Activated CD4-positive, alpha-beta T cell treated with anti-CD3 and anti-CD28 coated beads for 36 hours (primary cell): ENCODE measurements at regions not wholly inside any gene's neighbourhood (a gene's known extent, or its start where the extent isn't known, plus 50 kb on each side); places are given as distances from the start of the nearest gene placed in this dataset.

ENCODE experiments used
- ATAC-seq: fragments of 200-7000 bp; cut with Tn5 transposase; one replicate; pipeline ENCODE4 v1.10.0; 2021; ENCODE audit warnings: mild to moderate bottlenecking, moderate library complexity
- CTCF ChIA-PET: fragments of 350-600 bp; sonication (Branson Sonifier 250); formaldehyde crosslinking; loops from one replicate; lab custom pipeline; 2021; ENCODE audit warnings: antibody characterized with exemption; lab: Charles Lee
- POLR2A ChIA-PET: fragments of 350-600 bp; sonication (Branson Sonifier 250); formaldehyde crosslinking; loops from one replicate; lab custom pipeline; 2021; ENCODE audit warnings: antibody characterized with exemption, inconsistent platforms; lab: Charles Lee
- DNase-seq: peaks from one replicate; pipeline ENCODE4 v3.0.0-alpha.2; 2020
- H3K27ac Mint-ChIP-seq: one replicate; pipeline ENCODE4 v1.8.0; 2021; ENCODE audit warnings: mixed read lengths
- H3K27me3 Mint-ChIP-seq: one replicate; pipeline ENCODE4 v1.8.0; 2021; ENCODE audit warnings: mixed read lengths
- H3K36me3 Mint-ChIP-seq: one replicate; pipeline ENCODE4 v1.8.0; 2021; ENCODE audit warnings: low read depth, mixed read lengths
- H3K4me1 Mint-ChIP-seq: one replicate; pipeline ENCODE4 v1.8.0; 2021; ENCODE audit warnings: mixed read lengths
- H3K4me3 Mint-ChIP-seq: one replicate; pipeline ENCODE4 v1.8.0; 2021; ENCODE audit warnings: mild to moderate bottlenecking, moderate library complexity, mixed read lengths
- H3K9me3 Mint-ChIP-seq: one replicate; pipeline ENCODE4 v1.8.0; 2021; ENCODE audit warnings: low read depth, mixed read lengths
- intact Hi-C, 2 experiments: fragments of 100-400 bp; cut with DNase I in 1 of 2; cut with micrococcal nuclease in 1 of 2; formaldehyde crosslinking; loops; one replicate each; pipeline versions ENCODE4 v1.14.2 to v1.15.1; 2022 to 2024; cut with DNase I, micrococcal nuclease

DNA sequence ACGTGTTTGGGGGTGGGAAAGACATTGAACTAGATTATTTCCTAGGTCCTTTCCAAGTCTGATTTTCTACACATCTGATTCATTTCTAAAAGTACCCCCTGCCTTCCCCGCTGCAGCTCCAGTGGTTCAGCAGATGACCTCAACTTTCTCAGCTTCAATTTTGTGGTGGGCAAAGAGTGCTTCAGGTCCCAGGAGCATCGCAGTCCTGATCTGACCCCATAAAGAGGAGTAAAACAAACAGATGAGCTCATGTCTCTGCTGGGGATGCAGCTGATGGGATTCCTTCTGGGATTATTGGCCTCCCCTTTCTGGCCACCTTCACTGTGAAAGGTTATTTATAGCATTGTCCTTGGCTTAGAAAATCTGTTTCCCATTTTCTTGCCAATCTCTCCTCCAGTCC, 337.0 kb upstream of the PLXNA2 start:
- Mint-ChIP-seq H3K36me3 (no peaks in the 10 kb centered on the region), H3K4me3 (no peak overlapping the region), H3K27me3 (peaks cover 7% of the 10 kb centered on the region), H3K27ac (no peak overlapping the region), H3K9me3 (no peaks in the 10 kb centered on the region), H3K4me1 (no peaks in the 10 kb centered on the region)
- ChIA-PET CTCF (interaction anchor here (0.6 to 2.0 kb wide), 2 partner anchors 10 to 1349 kb away, joined by 3 to 4 read pairs; no protein-coding TSS in a partner anchor), POLR2A (no interaction called here)
- intact Hi-C loops: no loop called here
- ATAC-seq: no peak
- DNase-seq: no peak

DNA sequence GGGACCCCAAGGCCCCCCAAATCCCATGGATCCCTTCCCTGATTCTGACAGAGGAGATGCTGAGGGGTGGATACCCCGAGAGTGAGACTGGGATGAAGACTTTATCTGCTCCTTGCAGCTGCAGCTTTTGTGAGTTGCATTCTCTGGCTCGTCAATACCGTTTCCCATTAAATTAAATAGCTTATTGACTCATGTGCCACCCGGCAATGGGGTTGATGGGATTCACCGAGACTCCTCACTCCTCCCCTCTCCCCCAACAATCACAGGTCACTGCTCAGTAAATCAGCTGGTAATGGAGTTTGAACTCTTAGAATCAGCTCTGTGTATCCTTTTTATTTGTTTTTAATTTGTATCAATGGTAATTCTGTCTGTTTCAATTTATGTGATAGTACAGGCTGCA, 337.5 kb upstream of the PLXNA2 start:
- no peaks in the 10 kb centered on the region for H3K9me3 Mint-ChIP-seq
- no peak overlapping the region for H3K4me3 Mint-ChIP-seq
- intact Hi-C loops: no loop called here
- H3K4me1 Mint-ChIP-seq: no peaks in the 10 kb centered on the region
- H3K27me3 Mint-ChIP-seq: peaks cover 5% of the 10 kb centered on the region
- ATAC-seq (no peak), DNase-seq (no peak)
- POLR2A ChIA-PET: no interaction called here
- no peaks in the 10 kb centered on the region for H3K36me3 Mint-ChIP-seq
- no peak overlapping the region for H3K27ac Mint-ChIP-seq
- CTCF ChIA-PET: interaction anchor here (0.6 to 2.0 kb wide), 3 partner anchors 11 to 491 kb away, joined by 3 to 4 read pairs (median 3); no protein-coding TSS in a partner anchor

- DNase-seq: no peak
- H3K4me3 Mint-ChIP-seq: no peak overlapping the region
- intact Hi-C loops: no loop called here
- ChIA-PET CTCF (interaction anchor here (0.6 kb wide), 1 partner anchor 9 kb away, joined by 3 read pairs; no protein-coding TSS in a partner anchor), POLR2A (no interaction called here)
- no peak for ATAC-seq
- H3K4me1 Mint-ChIP-seq: no peaks in the 10 kb centered on the region
- peaks cover 3% of the 10 kb centered on the region for H3K27me3 Mint-ChIP-seq
- H3K36me3 Mint-ChIP-seq: no peaks in the 10 kb centered on the region
- no peak overlapping the region for H3K27ac Mint-ChIP-seq
- H3K9me3 Mint-ChIP-seq: no peaks in the 10 kb centered on the region
Observed at GRCh38 chr1:208584167-208584755, 340.1 kb upstream of the PLXNA2 start.

- no peak for ATAC-seq
- Mint-ChIP-seq H3K9me3 (no peaks in the 10 kb centered on the region), H3K27ac (no peak overlapping the region), H3K4me3 (no peak overlapping the region), H3K27me3 (peaks cover 9% of the 10 kb centered on the region), H3K36me3 (no peaks in the 10 kb centered on the region), H3K4me1 (no peaks in the 10 kb centered on the region)
- intact Hi-C loops: no loop called here
- DNase-seq: no peak
- POLR2A ChIA-PET: no interaction called here
- CTCF ChIA-PET: no interaction called here
Observed at GRCh38 chr1:208587110-208587509, 342.9 kb upstream of the PLXNA2 start.

DNA sequence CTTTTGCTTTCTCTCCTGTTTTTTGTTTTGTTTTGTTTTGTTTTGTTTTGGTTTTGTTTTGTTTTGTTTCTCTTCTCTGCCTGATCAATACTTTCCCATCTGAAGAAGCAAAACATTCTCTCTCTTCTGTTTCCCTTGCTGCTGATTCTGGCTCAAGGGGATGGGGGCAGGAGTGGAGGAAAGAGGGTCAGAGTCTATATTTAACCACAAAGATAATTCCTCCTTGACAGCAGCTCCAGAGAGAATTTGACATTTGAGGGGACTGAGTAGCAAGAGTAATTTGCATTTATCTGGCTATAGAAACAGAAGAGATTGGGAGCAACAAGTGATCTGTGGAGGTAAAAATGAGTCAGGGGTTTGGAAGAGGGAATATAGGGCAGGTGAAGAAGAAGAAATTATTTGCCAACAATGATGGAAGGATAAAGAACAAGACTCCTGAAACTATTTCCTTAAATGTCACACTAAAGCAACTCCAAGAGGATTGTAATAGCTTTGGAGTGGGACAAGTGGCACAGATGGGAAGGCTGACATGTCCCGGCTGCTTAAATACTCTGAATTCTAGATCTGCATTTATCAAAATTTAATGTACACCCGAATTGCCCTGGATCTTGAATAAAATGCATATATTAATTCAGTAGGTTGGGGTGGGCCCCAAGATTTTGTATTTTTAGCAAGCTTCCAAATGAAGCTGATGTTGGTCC, 349.3 kb upstream of the PLXNA2 start:
- intact Hi-C loops: no loop called here
- CTCF ChIA-PET: interaction anchor here (1.0 kb wide), 1 partner anchor 9 kb away, joined by 3 read pairs; no protein-coding TSS in a partner anchor
- no peaks in the 10 kb centered on the region for H3K9me3 Mint-ChIP-seq
- H3K4me3 Mint-ChIP-seq: no peak overlapping the region
- no peaks in the 10 kb centered on the region for H3K4me1 Mint-ChIP-seq
- H3K27me3 Mint-ChIP-seq: peaks cover 8% of the 10 kb centered on the region
- no peak for DNase-seq
- POLR2A ChIA-PET: no interaction called here
- no peak for ATAC-seq
- H3K27ac Mint-ChIP-seq: no peak overlapping the region
- no peaks in the 10 kb centered on the region for H3K36me3 Mint-ChIP-seq

DNA sequence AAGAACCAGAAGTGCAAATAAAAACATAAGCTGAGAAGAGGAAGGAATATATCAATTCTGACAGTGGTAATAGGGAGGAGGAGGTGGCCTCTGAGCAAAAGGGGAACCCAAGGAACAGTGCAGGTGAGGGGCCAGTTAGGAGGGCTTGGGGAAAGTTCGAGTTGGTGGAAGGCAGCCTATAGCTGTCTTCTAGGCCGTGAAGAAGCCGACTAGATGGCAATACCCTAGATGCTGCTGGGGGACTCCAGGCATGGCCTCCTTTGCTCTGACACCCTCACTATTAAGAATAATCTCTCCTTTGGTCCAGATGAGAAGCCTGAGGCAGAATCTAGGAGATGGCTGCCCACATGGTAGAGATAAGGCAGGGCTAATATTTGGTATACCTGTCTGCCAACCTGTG, 351.1 kb upstream of the PLXNA2 start:
- peaks cover 7% of the 10 kb centered on the region for H3K27me3 Mint-ChIP-seq

DNA sequence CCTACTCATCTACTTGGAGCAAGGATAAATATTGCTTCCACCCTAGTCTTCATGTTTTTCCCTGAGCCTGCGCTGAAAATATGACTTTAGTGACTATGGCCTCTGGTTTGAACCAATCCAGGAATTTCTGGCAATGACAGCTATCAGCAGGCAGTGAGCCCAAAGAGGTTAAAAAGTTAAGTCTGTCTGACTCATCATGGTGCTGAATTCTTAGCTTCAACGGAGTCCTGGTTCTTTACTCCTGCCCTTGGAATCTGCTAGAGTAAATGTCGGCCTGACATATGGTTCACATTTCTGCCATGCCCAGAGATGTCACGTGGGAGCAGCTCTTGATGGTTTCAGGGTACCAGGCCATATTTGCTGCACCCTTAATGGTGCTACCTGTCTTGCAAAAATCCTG, 351.6 kb upstream of the PLXNA2 start:
- POLR2A ChIA-PET: no interaction called here
- Mint-ChIP-seq H3K4me1 (no peaks in the 10 kb centered on the region), H3K27ac (no peak overlapping the region), H3K4me3 (no peak overlapping the region), H3K9me3 (no peaks in the 10 kb centered on the region), H3K36me3 (no peaks in the 10 kb centered on the region), H3K27me3 (peaks cover 4% of the 10 kb centered on the region)
- no peak for ATAC-seq
- CTCF ChIA-PET: no interaction called here
- intact Hi-C loops: no loop called here
- no peak for DNase-seq

More for the DNA sequence above, 351.1 kb upstream of the PLXNA2 start:
- Mint-ChIP-seq H3K36me3 (no peaks in the 10 kb centered on the region), H3K27ac (no peak overlapping the region), H3K4me1 (no peaks in the 10 kb centered on the region), H3K4me3 (no peak overlapping the region), H3K9me3 (no peaks in the 10 kb centered on the region)
- DNase-seq: no peak
- ATAC-seq: no peak
- ChIA-PET POLR2A (no interaction called here), CTCF (no interaction called here)
- intact Hi-C loops: no loop called here

- no peak overlapping the region for H3K27ac Mint-ChIP-seq
- H3K36me3 Mint-ChIP-seq: no peaks in the 10 kb centered on the region
- DNase-seq (no peak), ATAC-seq (no peak)
- CTCF ChIA-PET: interaction anchor here (0.7 kb wide), 1 partner anchor 1945 kb away, joined by 3 read pairs; no protein-coding TSS in a partner anchor
- intact Hi-C loops: no loop called here
- H3K9me3 Mint-ChIP-seq: no peaks in the 10 kb centered on the region
- H3K4me3 Mint-ChIP-seq: no peak overlapping the region
- POLR2A ChIA-PET: no interaction called here
- H3K4me1 Mint-ChIP-seq: no peaks in the 10 kb centered on the region
- H3K27me3 Mint-ChIP-seq: peaks cover 2% of the 10 kb centered on the region
Observed at GRCh38 chr1:208597571-208597970, 353.4 kb upstream of the PLXNA2 start.

DNA sequence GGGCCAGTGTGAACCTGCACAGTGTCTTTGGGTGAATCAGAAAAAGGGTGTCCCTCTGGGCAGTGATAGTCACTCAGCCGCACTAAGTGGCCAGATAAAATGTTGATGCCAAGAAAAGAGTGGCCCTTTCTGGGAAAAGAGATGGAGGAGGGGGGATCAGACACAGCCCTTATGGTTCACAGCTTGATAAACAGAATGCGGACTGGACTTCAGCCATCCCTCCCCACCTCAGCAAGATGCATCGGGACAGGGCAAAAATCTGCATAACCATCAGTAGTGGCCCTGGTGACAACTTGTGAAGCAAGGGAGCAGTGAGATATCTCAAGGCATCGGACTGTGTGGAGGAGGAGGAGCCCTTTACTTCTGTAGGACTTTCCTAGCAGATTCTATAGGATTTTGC, 353.8 kb upstream of the PLXNA2 start:
- POLR2A ChIA-PET: no interaction called here
- peaks cover 2% of the 10 kb centered on the region for H3K27me3 Mint-ChIP-seq

DNA sequence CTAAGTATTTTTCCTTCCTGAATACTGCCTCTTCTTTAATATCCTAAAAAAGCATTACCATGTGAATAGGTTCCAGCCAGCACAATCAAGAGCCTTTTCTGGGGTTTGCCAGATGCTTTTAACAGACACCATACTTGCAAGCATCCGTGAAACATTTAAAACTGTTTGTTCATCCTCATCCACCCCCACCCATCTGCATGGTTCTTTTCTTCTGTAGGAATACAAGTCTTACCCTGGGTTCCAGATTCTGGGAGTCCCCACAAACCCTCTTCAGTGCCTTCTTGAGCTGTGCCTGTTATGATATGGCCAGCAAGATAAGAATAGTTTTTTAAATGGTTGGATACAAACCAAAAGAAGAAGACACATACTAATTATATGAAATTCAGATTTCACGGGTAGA, 354.9 kb upstream of the PLXNA2 start:
- Mint-ChIP-seq H3K27me3 (peaks cover 2% of the 10 kb centered on the region), H3K4me1 (peaks cover 3% of the 10 kb centered on the region), H3K36me3 (no peaks in the 10 kb centered on the region), H3K4me3 (no peak overlapping the region), H3K9me3 (no peaks in the 10 kb centered on the region), H3K27ac (no peak overlapping the region)
- ChIA-PET CTCF (no interaction called here), POLR2A (no interaction called here)
- DNase-seq (no peak), ATAC-seq (no peak)
- intact Hi-C loops: no loop called here

More for the DNA sequence above, 353.8 kb upstream of the PLXNA2 start:
- ATAC-seq: no peak
- Mint-ChIP-seq H3K36me3 (no peaks in the 10 kb centered on the region), H3K4me3 (no peak overlapping the region), H3K4me1 (no peaks in the 10 kb centered on the region), H3K9me3 (no peaks in the 10 kb centered on the region), H3K27ac (no peak overlapping the region)
- CTCF ChIA-PET: no interaction called here
- intact Hi-C loops: no loop called here
- no peak for DNase-seq

GRCh38 chr1:208600456-208601190, 356.4 kb upstream of the PLXNA2 start:
- CTCF ChIA-PET: interaction anchor here (0.6 kb wide), 1 partner anchor 70 kb away, joined by 3 read pairs; no protein-coding TSS in a partner anchor
- ATAC-seq: no peak
- H3K36me3 Mint-ChIP-seq: no peaks in the 10 kb centered on the region
- DNase-seq: no peak
- peaks cover 5% of the 10 kb centered on the region for H3K27me3 Mint-ChIP-seq
- no peak overlapping the region for H3K4me3 Mint-ChIP-seq
- POLR2A ChIA-PET: no interaction called here
- peaks cover 12% of the 10 kb centered on the region for H3K4me1 Mint-ChIP-seq
- intact Hi-C loops: no loop called here
- no peak overlapping the region for H3K27ac Mint-ChIP-seq
- H3K9me3 Mint-ChIP-seq: no peaks in the 10 kb centered on the region
